Prostate gland (tissue), 2 donors: ENCODE measurements at regions not wholly inside any gene's neighbourhood (a gene's known extent, or its start where the extent isn't known, plus 50 kb on each side); places are given as distances from the start of the nearest gene placed in this dataset.

Experiments used
- CTCF ChIP-seq, 4 experiments: fragments of 200-600 bp in 2 of 4; fragments of 450-650 bp in 2 of 4; sonication (generic) in 2 of 4; IDR thresholded peaks; 1 replicate in 3 of 4; 2 replicates in 1 of 4; pipeline ENCODE4 v1.5.1; 2016 to 2019; ENCODE audit warnings: antibody characterized with exemption in 4 of 4, mild to moderate bottlenecking in 2 of 4, moderate library complexity in 2 of 4
- POLR2AphosphoS5 ChIP-seq: sonication (generic); formaldehyde crosslinking; IDR thresholded peaks from one replicate; pipeline ENCODE4 v1.6.1; 2017; ENCODE audit warnings: antibody characterized with exemption

- TF ChIP-seq POLR2AphosphoS5 (no peak), CTCF (IDR thresholded peaks at IDR 0.05) (no peak)
Measured at GRCh38 chr12:18982226-18982949, 147.1 kb upstream of the PLEKHA5 start.
